ENCODE measurements at regions not wholly inside any gene's neighbourhood (a gene's known extent, or its start where the extent isn't known, plus 50 kb on each side); places are given as distances from the start of the nearest gene placed in this dataset.

GRCh38 chr15:95888762-95889161 is 441.7 kb upstream of the NR2F2 start:
- DNase-seq (ENCODE audit: low read depth) = no peak
- no peak overlapping the region for H3K4me3 ChIP-seq (ENCODE audit: low read length)
- TF ChIP-seq CTCF (conservative IDR thresholded peaks at IDR 0.05; ENCODE audit: low read length) = no peak

GRCh38 chr15:95894407-95894956 is 436.0 kb upstream of the NR2F2 start:
- no peak for DNase-seq (ENCODE audit: low read depth)
- no peak for TF ChIP-seq CTCF (conservative IDR thresholded peaks at IDR 0.05; ENCODE audit: low read length)
- H3K4me3 ChIP-seq (ENCODE audit: low read length) = no peak overlapping the region

- no peak overlapping the region for H3K4me3 ChIP-seq (ENCODE audit: low read length)
- no peak for TF ChIP-seq CTCF (conservative IDR thresholded peaks at IDR 0.05; ENCODE audit: low read length)
- no peak for DNase-seq (ENCODE audit: low read depth)
These were observed 435.0 kb upstream of the NR2F2 start for GRCh38 chr15:95895508-95895907.

GRCh38 chr15:95897651-95898050 is 432.8 kb upstream of the NR2F2 start:
- no peak for TF ChIP-seq CTCF (conservative IDR thresholded peaks at IDR 0.05; ENCODE audit: low read length)
- no peak for DNase-seq (ENCODE audit: low read depth)
- no peak overlapping the region for H3K4me3 ChIP-seq (ENCODE audit: low read length)

- no peak overlapping the region for H3K4me3 ChIP-seq (ENCODE audit: low read length)
- no peak for DNase-seq (ENCODE audit: low read depth)
- no peak for TF ChIP-seq CTCF (conservative IDR thresholded peaks at IDR 0.05; ENCODE audit: low read length)
These were observed 431.7 kb upstream of the NR2F2 start for GRCh38 chr15:95898761-95899160.

GRCh38 chr15:95901271-95901670 is 429.2 kb upstream of the NR2F2 start:
- no peak for TF ChIP-seq CTCF (conservative IDR thresholded peaks at IDR 0.05; ENCODE audit: low read length)
- DNase-seq (ENCODE audit: low read depth) = no peak
- no peak overlapping the region for H3K4me3 ChIP-seq (ENCODE audit: low read length)

GRCh38 chr15:95902606-95903005 is 427.9 kb upstream of the NR2F2 start:
- no peak for DNase-seq (ENCODE audit: low read depth)
- H3K4me3 ChIP-seq (ENCODE audit: low read length) = no peak overlapping the region
- TF ChIP-seq CTCF (conservative IDR thresholded peaks at IDR 0.05; ENCODE audit: low read length) = no peak

Data from AG10803 (cell line).